ENCODE measurements at regions not wholly inside any gene's neighbourhood (a gene's known extent, or its start where the extent isn't known, plus 50 kb on each side); places are given as distances from the start of the nearest gene placed in this dataset.
"Not testable (repeated sequence)": the region's sequence is repeated elsewhere in the genome, so short reads cannot be mapped to it uniquely, and the experiment has no call there.

DNA sequence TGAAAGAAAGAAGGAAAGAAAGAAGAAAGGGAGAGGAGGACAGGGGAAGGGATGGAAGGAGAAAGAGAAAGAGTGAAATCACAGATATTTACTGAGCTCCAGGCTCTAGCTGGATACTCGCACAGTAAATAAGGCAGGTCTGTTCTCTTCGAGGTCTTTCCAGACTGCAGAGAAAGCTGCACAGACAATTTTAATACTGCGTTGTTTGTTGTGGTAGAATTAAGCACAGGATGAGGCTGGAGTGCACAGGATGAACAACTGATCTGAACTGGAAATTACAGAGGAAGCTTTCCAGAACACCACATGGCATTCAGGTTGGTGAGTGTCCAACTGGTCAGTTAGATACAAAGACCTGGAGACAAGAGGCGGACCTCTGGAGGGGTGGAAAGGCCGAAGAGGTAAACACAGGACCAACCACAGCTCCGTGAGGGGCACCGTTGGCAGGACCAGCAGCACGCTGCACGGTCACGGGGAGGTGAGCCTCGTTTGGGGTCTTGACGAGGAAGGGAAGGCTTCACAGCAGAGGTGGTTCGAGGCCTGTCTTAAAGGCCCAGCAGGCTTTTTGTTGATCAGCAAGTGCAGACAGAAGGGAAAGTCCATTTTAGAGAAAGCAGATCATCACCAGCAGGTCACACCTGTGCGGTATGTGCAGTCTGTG, 121.7 kb downstream of the ATP6V0E2 start:
- not testable (repeated sequence) for DNase-seq (ENCODE audit: low read depth)

DNA sequence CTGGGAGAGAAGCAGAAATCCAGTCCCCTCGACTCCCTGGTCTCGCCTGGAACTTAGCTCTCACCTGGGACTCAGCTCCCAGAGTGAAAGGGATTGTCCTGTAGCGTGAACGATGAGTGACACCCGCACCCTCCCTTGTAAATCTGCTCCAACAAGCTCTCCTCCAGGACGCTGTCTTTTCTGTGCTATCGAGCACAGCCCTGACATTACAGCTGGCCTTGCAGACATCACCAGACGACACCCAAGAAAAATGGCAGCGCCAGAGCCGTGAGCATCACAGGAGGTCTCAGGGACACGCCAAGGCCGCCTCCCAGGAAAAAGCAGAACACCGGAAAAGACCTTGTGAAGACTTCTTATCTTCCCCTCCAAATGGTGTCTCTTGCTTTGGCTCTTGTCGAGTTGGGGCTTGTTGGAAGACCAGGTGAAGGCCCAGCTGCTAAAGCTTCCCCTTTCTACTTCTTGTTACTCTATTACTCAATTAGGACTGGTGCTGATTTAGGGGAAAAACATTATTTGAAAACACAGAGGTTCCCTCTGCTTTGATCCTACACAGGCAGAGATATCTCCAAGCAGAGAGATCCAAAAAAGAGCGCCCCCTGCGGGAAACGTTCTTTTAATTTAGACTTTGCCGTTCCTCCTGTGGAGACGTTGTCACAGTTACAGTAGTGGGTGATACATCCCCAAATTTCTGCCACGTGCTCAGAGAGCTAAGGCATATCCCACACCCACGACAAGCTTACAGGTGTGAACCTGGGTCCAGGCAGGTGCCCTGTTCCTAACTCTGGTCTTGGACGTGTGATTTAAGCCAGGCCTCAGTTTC, 127.2 kb downstream of the ATP6V0E2 start:
- not testable (repeated sequence) for DNase-seq (ENCODE audit: low read depth)

DNA sequence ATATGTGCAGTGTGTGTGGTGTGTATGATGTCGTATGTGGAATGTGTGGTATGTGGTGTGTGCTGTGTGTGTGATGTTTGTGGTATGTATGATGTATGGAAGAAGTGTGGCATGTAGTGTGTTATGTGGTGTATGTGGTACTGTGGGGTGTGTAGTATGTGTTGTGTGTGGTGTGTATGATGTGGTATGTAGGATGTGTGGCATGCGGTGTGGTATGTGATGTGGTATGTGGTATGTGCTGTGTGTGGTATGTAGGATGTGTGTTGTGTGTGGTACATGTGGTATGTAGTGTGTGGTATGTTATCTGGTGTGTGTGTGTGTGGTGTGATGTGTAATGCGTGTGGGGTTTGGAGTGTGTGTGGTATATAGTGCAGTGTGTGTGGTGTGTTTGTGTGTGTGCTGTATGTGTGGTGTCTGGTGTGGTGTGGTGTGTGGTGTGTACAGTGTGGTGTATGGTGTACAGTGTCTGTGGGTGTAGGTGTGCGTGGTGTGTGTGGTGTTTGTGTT, 129.6 kb downstream of the ATP6V0E2 start:
- DNase-seq (ENCODE audit: low read depth): no peak

DNA sequence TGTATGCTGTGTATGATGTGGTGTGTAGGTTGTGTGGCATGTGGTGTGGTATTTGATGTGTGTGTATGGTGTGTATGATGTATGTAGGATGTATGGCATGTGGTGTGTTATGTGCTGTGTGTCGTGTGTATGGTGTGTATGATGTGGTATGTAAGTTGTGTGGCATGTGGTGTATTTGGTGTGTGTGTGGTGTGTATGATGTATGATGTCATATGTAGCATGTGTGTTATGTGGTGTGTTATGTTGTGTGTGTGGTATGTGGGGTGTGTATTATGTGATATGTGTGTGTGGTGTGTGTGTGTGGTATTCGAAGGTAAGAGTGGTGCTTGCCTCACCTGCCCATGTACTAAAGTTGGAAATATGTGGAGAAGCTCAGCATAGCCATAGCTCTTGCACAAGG, 130.2 kb downstream of the ATP6V0E2 start:
- DNase-seq (ENCODE audit: low read depth): not testable (repeated sequence)

DNA sequence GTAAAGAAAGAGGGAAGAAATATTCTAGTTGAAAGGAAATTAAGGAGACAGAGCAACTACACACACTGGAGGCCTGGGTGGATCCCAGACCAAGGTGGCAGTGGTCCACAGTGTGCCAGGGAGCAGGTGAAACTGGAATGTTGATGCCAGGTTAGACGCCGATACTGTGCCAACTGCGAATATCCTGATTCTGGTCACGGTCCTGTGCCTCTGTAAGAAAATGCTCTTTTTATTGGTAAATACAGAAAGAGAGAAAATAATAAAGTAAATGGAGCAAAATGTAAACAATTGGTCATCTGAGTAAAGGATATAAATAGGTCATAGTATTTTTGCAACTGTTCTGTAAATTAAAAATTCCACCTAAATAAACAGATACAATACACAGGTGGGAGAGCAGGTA, 131.1 kb downstream of the ATP6V0E2 start:
- not testable (repeated sequence) for DNase-seq (ENCODE audit: low read depth)

DNA sequence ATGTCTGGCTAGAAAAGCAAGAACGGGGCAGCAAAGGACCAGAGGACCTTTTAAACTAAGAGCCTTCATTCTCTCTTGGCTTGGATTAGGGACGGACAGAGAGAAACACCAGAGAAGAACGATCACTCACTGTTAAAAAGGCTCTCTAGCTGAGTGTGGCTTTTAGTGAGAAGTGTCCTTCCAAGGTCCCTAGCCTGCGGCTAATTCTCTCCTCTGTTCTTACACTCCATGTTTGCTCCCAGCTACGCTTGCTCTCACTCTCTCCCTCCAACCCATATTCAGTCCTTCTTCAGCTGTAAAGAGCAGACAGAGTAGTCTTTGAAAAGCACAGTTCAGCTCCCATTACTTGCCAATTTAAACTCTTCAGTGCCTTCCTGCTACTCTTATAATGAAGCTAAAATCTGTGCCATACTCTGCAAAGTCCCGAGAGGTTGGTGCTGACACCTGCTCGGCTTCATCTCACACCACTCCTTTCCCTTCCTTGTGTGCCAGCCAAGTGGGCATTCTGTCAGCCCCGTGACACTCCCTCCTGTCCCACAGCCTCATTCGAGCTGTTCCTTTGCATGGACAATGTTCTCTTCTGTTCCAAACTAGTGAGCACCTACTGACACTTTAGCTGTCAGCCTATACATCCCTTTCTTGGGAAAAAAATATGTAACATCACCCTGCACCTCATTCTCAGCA, 136.0 kb downstream of the ATP6V0E2 start:
- not testable (repeated sequence) for DNase-seq (ENCODE audit: low read depth)

DNA sequence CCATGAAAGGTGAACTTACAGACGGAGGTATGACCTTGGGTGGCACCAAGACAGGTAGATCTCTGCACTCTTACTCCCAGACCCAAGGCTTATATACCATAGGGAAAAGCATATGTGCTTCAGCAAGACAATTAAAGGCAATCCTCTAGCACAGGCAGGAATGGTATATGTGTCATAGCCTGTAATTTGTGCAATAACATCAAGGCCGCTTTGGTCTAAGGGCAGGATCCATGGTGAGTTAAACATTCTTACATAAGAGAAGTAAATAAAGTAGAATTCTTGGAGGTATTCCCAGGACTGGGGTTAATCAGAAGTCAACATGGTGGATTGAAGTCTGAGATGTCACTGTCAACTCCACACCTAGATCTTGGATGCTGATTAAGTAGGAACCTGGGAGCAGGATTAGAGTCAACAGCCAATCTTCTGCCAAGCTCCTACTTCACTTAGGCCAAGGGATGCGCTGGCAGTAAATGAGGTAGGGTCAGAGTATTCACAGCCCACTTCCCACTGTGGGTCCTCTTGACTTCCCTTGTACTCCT, 143.0 kb downstream of the ATP6V0E2 start:
- not testable (repeated sequence) for DNase-seq (ENCODE audit: low read depth)

DNA sequence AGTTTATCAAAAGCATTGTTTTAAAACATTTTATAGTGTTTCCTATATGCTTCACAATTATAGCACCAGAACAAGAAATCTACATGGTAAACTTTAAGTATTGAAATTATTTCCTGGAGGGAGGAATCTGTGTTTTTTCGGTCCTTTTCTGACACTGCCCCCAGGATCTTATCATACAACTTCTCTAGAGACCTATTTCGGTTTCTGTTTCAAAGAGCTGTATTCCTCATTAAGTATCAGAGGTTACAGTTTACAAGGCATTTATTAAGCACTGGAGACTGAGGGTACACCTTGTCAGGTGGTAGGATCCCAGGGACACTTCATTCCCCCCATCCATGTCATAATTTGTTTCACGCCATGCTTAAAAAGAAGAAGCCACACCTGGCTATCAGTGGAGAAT, 146.4 kb downstream of the ATP6V0E2 start:
- DNase-seq (ENCODE audit: low read depth): not testable (repeated sequence)

DNA sequence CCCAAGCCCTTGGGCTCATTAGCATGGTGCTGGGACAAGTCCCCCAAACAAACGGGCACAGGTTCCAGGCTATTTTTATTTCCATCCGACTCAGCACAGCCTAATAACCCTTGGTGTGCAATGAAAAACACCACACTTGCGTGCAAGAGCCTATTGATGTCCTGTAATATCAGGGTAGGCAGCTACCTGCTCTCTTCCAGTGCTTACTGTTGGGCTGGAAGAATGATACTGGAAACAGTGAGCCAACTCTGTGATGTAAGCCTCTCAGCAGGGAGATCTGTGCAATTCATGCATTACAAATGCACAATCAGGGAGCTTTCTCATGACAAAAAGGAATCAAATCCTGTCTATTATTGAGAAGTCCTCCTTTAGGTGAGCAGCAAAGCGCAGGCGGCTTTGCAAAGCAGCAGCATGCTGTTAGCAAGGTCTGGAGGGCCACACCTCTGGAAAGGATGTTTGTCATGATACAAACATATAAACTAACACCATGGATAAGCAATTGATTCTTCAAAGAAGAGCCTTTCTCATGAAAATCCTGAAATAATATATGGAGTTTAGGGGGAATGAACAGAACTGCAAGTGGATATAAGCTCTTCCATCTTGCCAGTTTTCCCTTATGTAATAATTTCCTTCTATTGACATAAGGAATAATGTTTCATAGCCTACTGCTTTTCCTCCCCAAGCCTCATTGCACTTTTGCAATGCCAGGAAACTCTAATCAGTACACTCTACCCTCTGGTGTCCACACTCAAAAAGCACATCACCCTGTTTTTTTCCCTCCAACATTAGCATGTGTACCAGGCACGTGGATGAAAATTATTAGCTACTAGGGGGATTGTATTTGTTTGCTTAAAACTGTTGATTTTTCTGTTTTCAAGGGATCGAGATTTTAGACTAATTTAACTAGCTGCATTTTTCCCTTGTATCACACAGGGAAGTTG, 151.1 kb downstream of the ATP6V0E2 start:
- DNase-seq (ENCODE audit: low read depth): not testable (repeated sequence)

DNA sequence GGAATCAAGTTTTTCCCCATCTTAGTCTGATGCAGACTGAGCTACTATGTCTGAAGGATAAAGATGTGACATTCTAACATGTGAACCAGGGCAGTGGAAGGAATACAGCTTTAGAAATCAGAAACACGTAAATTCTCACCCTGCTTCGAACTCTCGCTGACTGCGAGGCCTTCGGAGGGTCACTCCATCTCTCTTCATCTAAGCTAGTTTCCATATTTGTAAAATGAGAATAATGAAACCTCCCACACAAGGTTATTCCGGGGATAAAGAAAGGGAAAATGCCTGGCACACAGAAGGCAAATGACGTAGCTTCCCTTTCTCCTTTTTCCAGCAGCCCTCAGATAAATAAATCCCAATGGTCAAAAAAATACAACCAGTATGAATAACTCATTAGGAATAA, 152.0 kb downstream of the ATP6V0E2 start:
- DNase-seq (ENCODE audit: low read depth): not testable (repeated sequence)

DNA sequence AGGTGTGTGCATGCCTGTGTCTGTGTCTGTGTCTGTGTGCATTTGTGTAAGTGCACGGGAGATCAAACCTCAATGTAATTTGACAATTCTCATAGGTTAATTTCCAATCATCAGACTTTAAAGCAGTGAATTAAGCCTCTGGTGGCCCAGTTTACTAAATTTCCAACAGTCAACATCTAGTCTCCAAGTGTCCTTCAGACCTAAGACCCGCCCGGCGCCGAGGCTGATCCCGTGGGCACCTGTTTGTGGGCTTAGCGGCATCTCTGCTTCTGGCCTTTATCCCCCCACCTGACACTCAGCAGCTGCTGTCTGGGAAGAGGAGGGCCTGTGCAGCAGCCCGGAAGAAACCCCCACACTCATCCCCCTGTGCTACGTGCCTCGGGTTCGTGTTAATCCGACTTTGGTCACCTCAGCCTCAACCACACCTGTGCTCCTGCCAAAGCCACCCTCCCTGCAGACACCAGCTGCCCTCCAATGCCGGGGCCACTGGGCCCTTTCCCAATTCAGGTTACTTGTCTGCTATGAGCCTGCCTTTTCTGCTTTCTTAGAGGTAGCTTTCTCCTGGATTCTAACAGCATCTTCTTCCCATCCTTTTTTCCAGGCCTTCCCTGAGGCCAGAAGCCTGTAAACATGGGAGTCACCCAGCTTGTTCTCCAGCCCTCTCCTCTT, 154.7 kb downstream of the ATP6V0E2 start:
- DNase-seq (ENCODE audit: low read depth): not testable (repeated sequence)

DNA sequence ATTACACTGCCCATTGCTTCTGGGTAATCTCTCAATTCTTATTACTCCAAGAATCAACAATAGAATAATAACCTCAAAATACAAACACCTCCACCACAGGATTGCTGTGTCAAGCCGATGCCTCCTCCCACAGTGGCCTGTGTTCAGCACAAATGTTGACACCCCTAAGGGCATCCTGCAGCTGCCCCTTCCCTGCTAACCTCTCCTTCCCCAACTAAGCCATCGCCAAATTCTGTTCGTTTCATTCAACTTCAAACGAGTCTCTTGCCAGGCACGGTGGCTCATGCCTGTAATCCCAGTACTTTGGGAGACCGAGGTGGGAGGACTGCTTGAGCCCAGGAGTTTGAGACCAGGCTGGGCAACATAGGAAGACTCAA, 155.2 kb downstream of the ATP6V0E2 start:
- DNase-seq (ENCODE audit: low read depth): not testable (repeated sequence)

DNA sequence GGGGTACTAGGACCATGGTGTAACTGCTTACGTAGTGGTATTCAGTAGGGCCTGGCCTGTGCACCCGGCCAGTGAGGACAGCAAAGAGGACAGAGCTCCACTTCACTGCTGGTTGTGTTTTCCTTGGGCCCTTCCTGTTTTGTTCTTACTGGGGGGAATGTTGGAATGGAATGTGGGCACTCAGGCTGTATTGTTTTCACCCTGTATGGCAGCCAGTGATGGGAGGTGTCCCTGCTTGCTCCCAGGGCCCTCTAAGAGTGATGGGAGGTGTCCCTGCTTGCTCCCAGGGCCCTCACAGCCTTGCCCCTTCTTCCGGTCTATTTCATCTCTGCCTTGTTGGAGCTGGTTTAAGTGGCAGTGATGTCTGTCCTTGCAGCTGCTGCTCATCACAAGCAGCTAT, 158.0 kb downstream of the ATP6V0E2 start:
- not testable (repeated sequence) for DNase-seq (ENCODE audit: low read depth)

DNA sequence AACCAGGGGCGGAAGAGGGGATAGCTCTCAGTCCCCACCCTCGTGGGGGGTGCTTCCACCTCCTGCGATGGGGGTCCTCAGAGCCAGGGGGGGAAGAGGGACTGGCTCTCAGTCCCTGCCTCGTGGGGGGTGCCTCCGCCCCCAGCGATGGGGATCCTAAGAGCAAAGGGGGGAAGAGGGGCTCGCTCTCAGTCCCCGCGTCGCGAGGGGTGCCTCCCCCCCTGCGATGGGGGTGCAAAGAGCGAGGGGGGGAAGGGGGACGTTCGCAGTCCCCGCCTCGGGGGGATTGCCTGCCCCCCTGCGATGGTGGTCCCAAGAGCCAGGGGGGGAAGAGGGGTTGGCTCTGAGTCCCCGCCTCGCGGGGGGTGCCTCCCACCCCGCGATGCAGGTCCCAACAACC, 159.9 kb downstream of the ATP6V0E2 start:
- not testable (repeated sequence) for DNase-seq (ENCODE audit: low read depth)

DNA sequence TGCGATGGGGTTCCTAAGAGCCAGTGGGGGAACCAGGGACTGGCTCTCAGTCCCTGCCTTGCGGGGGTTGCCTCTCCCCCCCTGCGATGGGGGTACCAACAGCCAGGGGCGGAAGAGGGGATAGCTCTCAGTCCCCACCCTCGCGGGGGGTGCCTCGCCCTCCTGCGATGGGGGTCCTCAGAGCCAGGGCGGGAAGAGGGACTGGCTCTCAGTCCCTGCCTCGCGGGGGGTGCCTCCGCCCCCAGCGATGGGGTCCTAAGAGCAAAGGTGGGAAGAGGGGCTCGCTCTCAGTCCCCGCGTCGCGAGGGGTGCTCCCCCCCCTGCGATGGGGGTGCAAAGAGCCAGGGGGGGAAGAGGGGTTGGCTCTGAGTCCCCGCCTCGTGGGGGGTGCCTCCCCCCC, 162.0 kb downstream of the ATP6V0E2 start:
- DNase-seq (ENCODE audit: low read depth): not testable (repeated sequence)

DNA sequence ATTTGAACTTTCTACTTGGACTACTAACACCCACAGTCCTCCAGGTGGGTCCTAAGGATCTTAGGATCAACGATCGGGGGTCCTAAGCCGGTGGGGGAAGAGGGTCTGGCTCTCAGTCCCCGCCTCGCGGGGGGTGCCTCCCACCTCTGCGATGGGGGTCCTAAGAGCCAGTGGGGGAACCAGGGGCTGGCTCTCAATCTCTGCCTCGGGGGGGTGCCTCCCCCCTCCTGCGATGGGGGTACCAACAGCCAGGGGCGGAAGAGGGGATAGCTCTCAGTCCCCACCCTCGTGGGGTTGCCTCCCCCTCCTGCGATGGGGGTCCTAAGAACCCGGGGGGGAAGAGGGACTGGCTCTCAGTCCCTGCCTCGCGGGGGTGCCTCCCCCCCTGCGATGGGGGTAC, 165.3 kb downstream of the ATP6V0E2 start:
- DNase-seq (ENCODE audit: low read depth): not testable (repeated sequence)

DNA sequence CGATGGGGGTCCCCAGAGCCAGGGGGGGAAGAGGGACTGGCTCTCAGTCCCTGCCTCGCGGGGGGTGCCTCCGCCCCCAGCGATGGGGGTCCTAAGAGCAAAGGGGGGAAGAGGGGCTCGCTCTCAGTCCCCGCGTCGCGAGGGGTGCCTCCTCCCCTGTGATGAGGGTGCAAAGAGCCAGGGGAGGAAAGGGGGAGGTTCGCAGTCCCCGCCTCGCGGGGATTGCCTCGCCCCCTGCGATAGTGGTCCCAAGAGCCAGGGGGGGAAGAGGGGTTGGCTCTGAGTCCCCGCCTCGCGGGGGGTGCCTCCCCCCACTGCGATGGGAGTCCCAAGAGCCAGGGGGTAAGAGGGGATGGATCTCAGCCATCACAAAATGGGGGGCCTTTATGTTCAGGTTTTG, 168.5 kb downstream of the ATP6V0E2 start:
- not testable (repeated sequence) for DNase-seq (ENCODE audit: low read depth)

DNA sequence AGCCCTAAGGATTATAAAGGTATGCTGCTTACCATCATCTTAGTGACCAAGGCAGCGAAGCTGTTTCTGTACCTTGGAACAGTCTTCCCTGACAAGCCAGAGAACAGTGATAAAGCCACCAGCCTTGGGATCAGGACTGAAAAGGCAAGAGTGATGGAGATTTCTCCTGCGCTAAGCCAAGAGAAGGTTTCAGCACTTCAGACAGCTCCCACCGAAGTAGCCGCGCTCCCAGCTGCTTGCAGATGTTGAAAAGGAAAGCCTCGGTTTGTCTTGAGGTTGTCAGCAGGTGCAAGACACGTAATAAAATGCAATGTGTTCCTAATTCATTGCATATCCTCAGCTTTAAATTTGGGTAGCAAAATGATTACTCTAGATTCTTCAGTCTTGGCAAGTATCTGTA, 171.0 kb downstream of the ATP6V0E2 start:
- not testable (repeated sequence) for DNase-seq (ENCODE audit: low read depth)

DNA sequence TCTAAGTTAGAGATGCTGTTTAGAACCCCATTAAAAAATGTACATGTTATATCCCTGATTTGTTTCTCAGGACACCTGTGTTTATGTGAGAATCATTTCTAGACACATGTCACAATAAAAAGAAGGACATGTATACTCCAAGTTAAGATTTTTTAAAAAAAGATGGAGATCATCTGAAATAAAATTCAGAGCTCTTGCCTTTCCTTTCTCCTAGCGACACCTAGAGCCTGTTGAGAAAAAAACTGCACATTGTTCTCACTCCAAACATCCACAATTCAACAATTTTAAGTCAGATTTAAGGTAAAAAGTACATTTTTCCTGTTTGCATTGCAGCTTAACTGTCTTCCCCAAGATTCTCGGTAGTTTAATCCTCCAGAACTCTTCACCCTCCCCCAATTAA, 171.8 kb downstream of the ATP6V0E2 start:
- DNase-seq (ENCODE audit: low read depth): not testable (repeated sequence)
